H9 (cell line): ENCODE measurements at regions not wholly inside any gene's neighbourhood (a gene's known extent, or its start where the extent isn't known, plus 50 kb on each side); places are given as distances from the start of the nearest gene placed in this dataset.

Experiments
- DNase-seq: peaks from one replicate; pipeline ENCODE4 v3.0.0-alpha.2; 2017
- H2AFZ ChIP-seq: one replicate; pipeline ENCODE4 v1.6.1; 2013; ENCODE audit warnings: mild to moderate bottlenecking, low read length, control low read depth, moderate library complexity
- H2AK5ac ChIP-seq: 2 replicates; pipeline ENCODE4 v1.6.1; 2013; ENCODE audit warnings: low read length, control low read depth, mixed read lengths; ENCODE audit not compliant: insufficient read length
- H2BK120ac ChIP-seq: one replicate; pipeline ENCODE4 v1.6.1; 2013; ENCODE audit warnings: low read depth, mild to moderate bottlenecking, low read length, control low read depth, inconsistent platforms; ENCODE audit not compliant: poor library complexity, severe bottlenecking
- H2BK12ac ChIP-seq: 2 replicates; pipeline ENCODE4 v1.6.1; 2013; ENCODE audit warnings: low read length, control low read depth, mixed read lengths, low read depth; ENCODE audit not compliant: insufficient read length
- H2BK15ac ChIP-seq: 2 replicates; pipeline ENCODE4 v1.6.1; 2013; ENCODE audit warnings: low read depth, low read length, control low read depth
- H2BK20ac ChIP-seq: one replicate; pipeline ENCODE4 v1.6.1; 2013; ENCODE audit warnings: low read depth, mild to moderate bottlenecking, low read length, control low read depth, inconsistent platforms; ENCODE audit not compliant: poor library complexity, severe bottlenecking
- H2BK5ac ChIP-seq: 2 replicates; pipeline ENCODE4 v1.6.1; 2013; ENCODE audit warnings: low read length, control low read depth, mixed read lengths; ENCODE audit not compliant: insufficient read length
- H3K14ac ChIP-seq: 2 replicates; pipeline ENCODE4 v1.6.1; 2013; ENCODE audit warnings: low read length, control low read depth; ENCODE audit not compliant: insufficient read depth
- H3K18ac ChIP-seq: 2 replicates; pipeline ENCODE4 v1.6.1; 2013; ENCODE audit warnings: low read depth, mild to moderate bottlenecking, mixed read lengths, low read length, control low read depth; ENCODE audit not compliant: insufficient read length
- H3K23ac ChIP-seq: 2 replicates; pipeline ENCODE4 v1.6.1; 2013; ENCODE audit warnings: low read length, control low read depth, mixed read lengths, low read depth; ENCODE audit not compliant: insufficient read length
- H3K23me2 ChIP-seq: 2 replicates; pipeline ENCODE4 v1.6.1; 2013; ENCODE audit warnings: low read depth, mild to moderate bottlenecking, mixed read lengths, low read length, control low read depth; ENCODE audit not compliant: insufficient read length, poor library complexity, severe bottlenecking
- H3K27ac ChIP-seq: 2 replicates; pipeline ENCODE4 v1.5.1; 2013; ENCODE audit warnings: low read length, control low read depth, mixed read lengths, low read depth; ENCODE audit not compliant: insufficient read length
- H3K27me3 ChIP-seq: 2 replicates; pipeline ENCODE4 v1.6.1; 2013; ENCODE audit warnings: low read length, control low read depth, inconsistent platforms; ENCODE audit not compliant: insufficient read depth
- H3K4ac ChIP-seq: 2 replicates; pipeline ENCODE4 v1.6.1; 2013; ENCODE audit warnings: low read depth, mild to moderate bottlenecking, control low read depth, inconsistent platforms, low read length, moderate library complexity
- H3K4me1 ChIP-seq: 2 replicates; pipeline ENCODE4 v1.6.1; 2013; ENCODE audit warnings: low read length, control low read depth, inconsistent platforms; ENCODE audit not compliant: insufficient read depth
- H3K4me2 ChIP-seq: 2 replicates; pipeline ENCODE4 v1.6.1; 2013; ENCODE audit warnings: low read length, control low read depth, mixed read lengths; ENCODE audit not compliant: insufficient read length, insufficient read depth
- H3K56ac ChIP-seq: 2 replicates; pipeline ENCODE4 v1.6.1; 2013; ENCODE audit warnings: low read depth, mild to moderate bottlenecking, mixed read lengths, low read length, control low read depth; ENCODE audit not compliant: insufficient read length
- H3K79me1 ChIP-seq: 2 replicates; pipeline ENCODE4 v1.6.1; 2013; ENCODE audit warnings: low read depth, mild to moderate bottlenecking, moderate library complexity, low read length, control low read depth, inconsistent platforms; ENCODE audit not compliant: insufficient read depth, poor library complexity, severe bottlenecking
- H3K79me2 ChIP-seq: 2 replicates; pipeline ENCODE4 v1.6.1; 2013; ENCODE audit warnings: low read length, control low read depth, inconsistent platforms; ENCODE audit not compliant: insufficient read depth
- H3K9ac ChIP-seq: 2 replicates; pipeline ENCODE4 v1.6.1; 2013; ENCODE audit warnings: low read length, control low read depth, mixed read lengths; ENCODE audit not compliant: insufficient read length; ENCODE audit errors: extremely low read depth
- H3K9me3 ChIP-seq: one replicate; pipeline ENCODE4 v1.6.1; 2013; ENCODE audit warnings: low read depth, low read length, inconsistent platforms; ENCODE audit not compliant: control insufficient read depth
- H3T11ph ChIP-seq: one replicate; pipeline ENCODE4 v1.6.1; 2013; ENCODE audit warnings: mild to moderate bottlenecking, low read length, control low read depth, inconsistent platforms
- H4K20me1 ChIP-seq: one replicate; pipeline ENCODE4 v1.6.1; 2013; ENCODE audit not compliant: control insufficient read depth, insufficient read length, insufficient read depth
- H4K5ac ChIP-seq: 2 replicates; pipeline ENCODE4 v1.6.1; 2013; ENCODE audit warnings: low read depth, mild to moderate bottlenecking, mixed read lengths, low read length, control low read depth; ENCODE audit not compliant: insufficient read length
- H4K8ac ChIP-seq: replicated peaks from 2 replicates; pipeline ENCODE4 v1.6.1; 2013; ENCODE audit warnings: low read length, control low read depth, mixed read lengths, low read depth; ENCODE audit not compliant: insufficient read length
- H4K91ac ChIP-seq: 2 replicates; pipeline ENCODE4 v1.6.1; 2013; ENCODE audit warnings: low read depth, mild to moderate bottlenecking, moderate library complexity, mixed read lengths, low read length, control low read depth; ENCODE audit not compliant: insufficient read length
- H3K27ac Mint-ChIP-seq, 3 experiments: 2 replicates in 2 of 3; 3 replicates in 1 of 3; pipeline ENCODE4 v1.8.0; 2020 to 2021; ENCODE audit warnings: mixed read lengths in 3 of 3, mild to moderate bottlenecking in 1 of 3, moderate library complexity in 1 of 3
- H3K27me3 Mint-ChIP-seq: 2 replicates; pipeline ENCODE4 v1.8.0; 2021; ENCODE audit warnings: low read depth, mild to moderate bottlenecking, moderate library complexity, mixed read lengths
- H3K36me3 Mint-ChIP-seq, 3 experiments: 2 replicates in 2 of 3; 3 replicates in 1 of 3; pipeline ENCODE4 v1.8.0; 2020 to 2021; ENCODE audit warnings: low read depth in 3 of 3, mixed read lengths in 3 of 3; ENCODE audit not compliant: insufficient read depth in 1 of 3
- H3K4me1 Mint-ChIP-seq, 2 experiments: 2 replicates each; pipeline ENCODE4 v1.8.0; 2020; ENCODE audit warnings: mixed read lengths in 2 of 2
- H3K4me3 Mint-ChIP-seq, 2 experiments: 2 replicates in 1 of 2; 3 replicates in 1 of 2; pipeline ENCODE4 v1.8.0; 2020 to 2021; ENCODE audit warnings: mild to moderate bottlenecking in 2 of 2, mixed read lengths in 2 of 2, moderate library complexity in 1 of 2
- H3K9me3 Mint-ChIP-seq, 2 experiments: 2 replicates in 1 of 2; 3 replicates in 1 of 2; pipeline ENCODE4 v1.8.0; 2020; ENCODE audit warnings: mild to moderate bottlenecking in 2 of 2, mixed read lengths in 2 of 2, moderate library complexity in 1 of 2
- WGBS: extraction: QIAGEN DNeasy Blood & Tissue Kit; methylation state at CpG from one replicate; pipeline ENCODE4 v1.1.7; 2013; ENCODE audit warnings: missing lambda C conversion rate, low lambda C conversion rate, mixed read lengths; ENCODE audit not compliant: insufficient read length; ENCODE audit errors: extremely low coverage; 5-methylcytosine and 5-hydroxymethylcytosine counted together
- TF ChIP-seq, protein P1 (sequence below): fragments of 200-600 bp; sonication (generic); conservative IDR thresholded peaks from 3 replicates; pipeline ENCODE4 v1.8.0; 2021; ENCODE audit warnings: antibody characterized with exemption, mild to moderate bottlenecking

DNA sequence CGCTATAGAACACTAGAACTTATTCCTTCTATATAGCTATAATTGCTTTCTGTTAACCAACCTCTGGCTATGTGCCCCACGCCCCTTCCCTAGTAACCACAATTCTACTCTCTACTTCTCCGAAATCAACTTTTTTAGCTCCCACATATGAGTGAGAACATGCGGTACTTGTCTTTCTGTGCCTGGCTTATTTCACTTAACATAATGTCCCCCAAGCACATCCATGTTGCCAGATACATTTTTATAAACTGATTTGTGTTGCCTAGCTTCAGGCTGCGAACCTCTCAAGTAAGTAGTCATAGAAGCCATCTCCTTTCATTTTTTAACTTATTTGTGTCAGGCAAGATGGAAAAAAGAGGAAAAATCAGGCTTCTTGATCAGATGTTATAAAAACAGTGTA is 249.5 kb downstream of the TMEM167A start:
- no peak overlapping the region for H3K4ac ChIP-seq
- H3K27me3 ChIP-seq: no peaks in the 10 kb centered on the region
- no peak overlapping the region for H3K9ac ChIP-seq
- no peaks in the 10 kb centered on the region for H3K27me3 Mint-ChIP-seq
- no peak overlapping the region for H2BK120ac ChIP-seq
- no peak overlapping the region for H3K14ac ChIP-seq
- no peaks in the 10 kb centered on the region for H3K4me1 ChIP-seq
- H3K9me3 ChIP-seq: no peaks in the 10 kb centered on the region
- no peak overlapping the region for H3K4me3 Mint-ChIP-seq
- H3K4me1 Mint-ChIP-seq: peaks cover 5% of the 10 kb centered on the region in 2 experiments; a peak in 2 of 4 replicates
- no peaks in the 10 kb centered on the region for H4K20me1 ChIP-seq
- no peak overlapping the region for H2BK15ac ChIP-seq
- H3K79me1 ChIP-seq: no peaks in the 10 kb centered on the region
- H4K5ac ChIP-seq: no peak overlapping the region
- H3K9me3 Mint-ChIP-seq: no peaks in the 10 kb centered on the region
- H2BK5ac ChIP-seq: no peak overlapping the region
- no peak overlapping the region for H3K56ac ChIP-seq
- no peak overlapping the region for H2AK5ac ChIP-seq
- H4K91ac ChIP-seq: no peak overlapping the region
- H2BK12ac ChIP-seq: no peak overlapping the region
- H3K23ac ChIP-seq: no peak overlapping the region
- TF ChIP-seq, protein P1, sequence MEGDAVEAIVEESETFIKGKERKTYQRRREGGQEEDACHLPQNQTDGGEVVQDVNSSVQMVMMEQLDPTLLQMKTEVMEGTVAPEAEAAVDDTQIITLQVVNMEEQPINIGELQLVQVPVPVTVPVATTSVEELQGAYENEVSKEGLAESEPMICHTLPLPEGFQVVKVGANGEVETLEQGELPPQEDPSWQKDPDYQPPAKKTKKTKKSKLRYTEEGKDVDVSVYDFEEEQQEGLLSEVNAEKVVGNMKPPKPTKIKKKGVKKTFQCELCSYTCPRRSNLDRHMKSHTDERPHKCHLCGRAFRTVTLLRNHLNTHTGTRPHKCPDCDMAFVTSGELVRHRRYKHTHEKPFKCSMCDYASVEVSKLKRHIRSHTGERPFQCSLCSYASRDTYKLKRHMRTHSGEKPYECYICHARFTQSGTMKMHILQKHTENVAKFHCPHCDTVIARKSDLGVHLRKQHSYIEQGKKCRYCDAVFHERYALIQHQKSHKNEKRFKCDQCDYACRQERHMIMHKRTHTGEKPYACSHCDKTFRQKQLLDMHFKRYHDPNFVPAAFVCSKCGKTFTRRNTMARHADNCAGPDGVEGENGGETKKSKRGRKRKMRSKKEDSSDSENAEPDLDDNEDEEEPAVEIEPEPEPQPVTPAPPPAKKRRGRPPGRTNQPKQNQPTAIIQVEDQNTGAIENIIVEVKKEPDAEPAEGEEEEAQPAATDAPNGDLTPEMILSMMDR: no peak
- H3K4me2 ChIP-seq: no peak overlapping the region
- no peak overlapping the region for H3K18ac ChIP-seq
- H3T11ph ChIP-seq: no peak overlapping the region
- DNase-seq: no peak
- H3K23me2 ChIP-seq: no peaks in the 10 kb centered on the region
- no peak overlapping the region for H3K27ac Mint-ChIP-seq
- H2AFZ ChIP-seq: no peak overlapping the region
- no CpG with 5 or more reads among the region's 5 CpGs for WGBS
- H3K27ac ChIP-seq: no peak overlapping the region
- no peak overlapping the region for H2BK20ac ChIP-seq
- H4K8ac ChIP-seq: no peak overlapping the region
- H3K36me3 Mint-ChIP-seq: 0 out of 7 replicates have a peak, but pooled peaks cover 0 to 3% (median 0%) of the 10 kb centered on the region in 3 experiments
- no peaks in the 10 kb centered on the region for H3K79me2 ChIP-seq
